ENCODE measurements at regions not wholly inside any gene's neighbourhood (a gene's known extent, or its start where the extent isn't known, plus 50 kb on each side); places are given as distances from the start of the nearest gene placed in this dataset.

DNA sequence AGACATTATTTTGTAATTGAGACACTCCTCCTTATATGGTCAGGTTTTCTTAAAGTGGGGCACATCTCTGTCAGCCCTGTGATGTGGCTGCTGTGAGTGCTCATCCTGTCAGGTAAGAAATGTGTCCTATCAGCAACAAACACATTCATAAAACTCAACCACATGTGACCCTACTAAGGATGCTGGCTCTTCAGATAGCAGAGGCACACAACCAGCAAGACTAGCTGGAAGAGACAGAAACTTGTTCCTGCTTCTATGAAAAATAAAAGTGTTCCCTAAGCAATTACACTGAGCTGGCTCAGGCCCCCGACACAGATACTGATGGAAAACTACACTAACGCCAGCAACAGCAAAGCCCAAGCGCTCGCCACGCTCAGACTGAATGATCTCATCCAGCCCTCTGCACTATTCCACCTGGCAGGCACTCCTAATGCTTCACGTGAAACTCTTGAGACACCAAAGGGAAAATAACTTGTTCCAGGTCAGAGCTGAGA is 49.8 kb upstream of the CYP2D6 start:
- DNase-seq (ENCODE audit: low read depth), result no peak
